Thoracic aorta (tissue), 2 donors: ENCODE measurements at regions not wholly inside any gene's neighbourhood (a gene's known extent, or its start where the extent isn't known, plus 50 kb on each side); places are given as distances from the start of the nearest gene placed in this dataset.

Source experiments
- ATAC-seq: fragments of 150-250 bp; one replicate; pipeline ENCODE4 v1.8.0; 2017; ENCODE audit warnings: low read depth; ENCODE audit not compliant: insufficient number of reproducible peaks, low FRiP score
- DNase-seq: peaks from one replicate; pipeline ENCODE4 v3.0.0-alpha.2; 2020; ENCODE audit warnings: low spot score
- H3K27ac ChIP-seq, 2 donors: fragments of 200-600 bp; sonication (generic); 1 replicate in 1 of 2; 2 replicates in 1 of 2; pipeline ENCODE4 v1.5.1; 2016; ENCODE audit warnings: mild to moderate bottlenecking in 2 of 2, moderate library complexity in 2 of 2
- H3K27me3 ChIP-seq: fragments of 200-600 bp; sonication (generic); replicated peaks from 2 replicates; pipeline ENCODE4 v1.6.0; 2016; ENCODE audit warnings: mild to moderate bottlenecking; ENCODE audit not compliant: insufficient read depth
- H3K36me3 ChIP-seq: fragments of 200-600 bp; sonication (generic); one replicate; pipeline ENCODE4 v1.5.1; 2016
- H3K4me1 ChIP-seq, 2 donors: fragments of 200-600 bp; sonication (generic); 1 replicate in 1 of 2; 2 replicates in 1 of 2; pipeline versions ENCODE4 v1.5.1 to v1.6.0; 2016; ENCODE audit warnings: low read depth in 2 of 2, mild to moderate bottlenecking in 1 of 2; ENCODE audit not compliant: control insufficient read depth in 1 of 2
- H3K4me3 ChIP-seq: fragments of 200-600 bp; sonication (generic); 2 replicates; pipeline ENCODE4 v1.5.1; 2016; ENCODE audit warnings: mild to moderate bottlenecking
- H3K9me3 ChIP-seq: fragments of 200-600 bp; sonication (generic); 2 replicates; pipeline ENCODE4 v1.5.1; 2016
- CTCF ChIP-seq: fragments of 200-600 bp; sonication (generic); IDR thresholded peaks from one replicate; pipeline ENCODE4 v1.5.1; 2019; ENCODE audit warnings: antibody characterized with exemption

- Histone ChIP-seq H3K4me1 (no peaks in the 10 kb centered on the region), H3K27ac (no peak overlapping the region), H3K27me3 (no peaks in the 10 kb centered on the region), H3K4me3 (no peak overlapping the region), H3K36me3 (no peaks in the 10 kb centered on the region), H3K9me3 (no peaks in the 10 kb centered on the region)
- ATAC-seq (no peak), DNase-seq (no peak)
- no peak for TF ChIP-seq CTCF
These were observed 532.6 kb upstream of the EPHA5 start for GRCh38 chr4:66202870-66203269.

- H3K9me3 ChIP-seq, result no peaks in the 10 kb centered on the region
- DNase-seq, result no peak
- no peaks in the 10 kb centered on the region for H3K36me3 ChIP-seq
- no peaks in the 10 kb centered on the region for H3K27me3 ChIP-seq
- no peaks in the 10 kb centered on the region for H3K4me1 ChIP-seq
- no peak for ATAC-seq
- no peak overlapping the region for H3K27ac ChIP-seq
- no peak overlapping the region for H3K4me3 ChIP-seq
- no peak for TF ChIP-seq CTCF
These were observed 527.2 kb upstream of the EPHA5 start for GRCh38 chr4:66197451-66197850.

- no peak for TF ChIP-seq CTCF
- no peaks in the 10 kb centered on the region for H3K9me3 ChIP-seq
- H3K4me1 ChIP-seq, result no peaks in the 10 kb centered on the region
- H3K27ac ChIP-seq, result no peak overlapping the region
- DNase-seq (no peak), ATAC-seq (no peak)
- H3K36me3 ChIP-seq, result no peaks in the 10 kb centered on the region
- no peaks in the 10 kb centered on the region for H3K27me3 ChIP-seq
- H3K4me3 ChIP-seq, result no peak overlapping the region
These were observed 523.2 kb upstream of the EPHA5 start for GRCh38 chr4:66193487-66193886.

- no peaks in the 10 kb centered on the region for H3K4me1 ChIP-seq
- H3K27me3 ChIP-seq, result no peaks in the 10 kb centered on the region
- H3K27ac ChIP-seq, result no peak overlapping the region
- TF ChIP-seq CTCF, result no peak
- ATAC-seq (no peak), DNase-seq (no peak)
- H3K36me3 ChIP-seq, result no peaks in the 10 kb centered on the region
- H3K9me3 ChIP-seq, result no peaks in the 10 kb centered on the region
- no peak overlapping the region for H3K4me3 ChIP-seq
These were observed 517.0 kb upstream of the EPHA5 start for GRCh38 chr4:66187175-66187720.

GRCh38 chr4:66186095-66186494 is 515.8 kb upstream of the EPHA5 start:
- no peak for DNase-seq
- Histone ChIP-seq H3K27ac (no peak overlapping the region), H3K36me3 (no peaks in the 10 kb centered on the region), H3K9me3 (no peaks in the 10 kb centered on the region), H3K4me3 (no peak overlapping the region), H3K4me1 (no peaks in the 10 kb centered on the region), H3K27me3 (no peaks in the 10 kb centered on the region)
- ATAC-seq, result no peak
- no peak for TF ChIP-seq CTCF
